ENCODE measurements at regions not wholly inside any gene's neighbourhood (a gene's known extent, or its start where the extent isn't known, plus 50 kb on each side); places are given as distances from the start of the nearest gene placed in this dataset.

DNA sequence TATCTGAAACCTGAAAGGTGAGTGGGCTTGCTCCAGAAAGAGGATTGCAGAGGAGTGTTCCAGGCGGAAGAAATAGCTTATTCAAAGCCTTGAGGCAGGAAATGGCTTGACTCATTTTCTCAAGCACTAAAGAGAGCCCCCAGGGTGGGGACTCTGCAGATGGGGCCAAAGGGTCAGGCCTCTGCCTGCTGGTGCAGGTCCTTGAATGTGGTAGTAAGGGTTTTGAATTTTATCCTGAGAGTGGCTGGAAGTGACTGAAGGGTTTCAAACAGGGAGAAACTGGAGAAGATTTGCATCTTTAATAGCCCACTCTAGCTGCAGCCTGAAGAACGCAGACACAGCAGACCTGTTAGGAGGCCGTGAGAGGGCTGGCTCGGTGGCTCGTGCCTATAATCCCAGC lies 144.4 kb downstream of the CCT6B start:
- no peak overlapping the region for H3K4me2 ChIP-seq (ENCODE audit: low read length)
- H3F3A ChIP-seq (ENCODE audit: insufficient read depth, low read length, poor library complexity, severe bottlenecking) = no peaks in the 10 kb centered on the region
- no peaks in the 10 kb centered on the region for H3K27me3 ChIP-seq (ENCODE audit: insufficient read depth, low read depth, low read length)
- H2AFZ ChIP-seq (ENCODE audit: low read depth, low read length) = no peak overlapping the region
- no peak for TF ChIP-seq EZH2 (IDR thresholded peaks at IDR 0.05; ENCODE audit: borderline replicate concordance, insufficient read depth, low read length, poor library complexity, severe bottlenecking)
- TF ChIP-seq RAD21 (conservative IDR thresholded peaks at IDR 0.05) = no peak
- no peak for TF ChIP-seq TAF1 (IDR thresholded peaks at IDR 0.05; ENCODE audit: low read depth)
- TF ChIP-seq, protein P1, sequence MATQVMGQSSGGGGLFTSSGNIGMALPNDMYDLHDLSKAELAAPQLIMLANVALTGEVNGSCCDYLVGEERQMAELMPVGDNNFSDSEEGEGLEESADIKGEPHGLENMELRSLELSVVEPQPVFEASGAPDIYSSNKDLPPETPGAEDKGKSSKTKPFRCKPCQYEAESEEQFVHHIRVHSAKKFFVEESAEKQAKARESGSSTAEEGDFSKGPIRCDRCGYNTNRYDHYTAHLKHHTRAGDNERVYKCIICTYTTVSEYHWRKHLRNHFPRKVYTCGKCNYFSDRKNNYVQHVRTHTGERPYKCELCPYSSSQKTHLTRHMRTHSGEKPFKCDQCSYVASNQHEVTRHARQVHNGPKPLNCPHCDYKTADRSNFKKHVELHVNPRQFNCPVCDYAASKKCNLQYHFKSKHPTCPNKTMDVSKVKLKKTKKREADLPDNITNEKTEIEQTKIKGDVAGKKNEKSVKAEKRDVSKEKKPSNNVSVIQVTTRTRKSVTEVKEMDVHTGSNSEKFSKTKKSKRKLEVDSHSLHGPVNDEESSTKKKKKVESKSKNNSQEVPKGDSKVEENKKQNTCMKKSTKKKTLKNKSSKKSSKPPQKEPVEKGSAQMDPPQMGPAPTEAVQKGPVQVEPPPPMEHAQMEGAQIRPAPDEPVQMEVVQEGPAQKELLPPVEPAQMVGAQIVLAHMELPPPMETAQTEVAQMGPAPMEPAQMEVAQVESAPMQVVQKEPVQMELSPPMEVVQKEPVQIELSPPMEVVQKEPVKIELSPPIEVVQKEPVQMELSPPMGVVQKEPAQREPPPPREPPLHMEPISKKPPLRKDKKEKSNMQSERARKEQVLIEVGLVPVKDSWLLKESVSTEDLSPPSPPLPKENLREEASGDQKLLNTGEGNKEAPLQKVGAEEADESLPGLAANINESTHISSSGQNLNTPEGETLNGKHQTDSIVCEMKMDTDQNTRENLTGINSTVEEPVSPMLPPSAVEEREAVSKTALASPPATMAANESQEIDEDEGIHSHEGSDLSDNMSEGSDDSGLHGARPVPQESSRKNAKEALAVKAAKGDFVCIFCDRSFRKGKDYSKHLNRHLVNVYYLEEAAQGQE (IDR thresholded peaks at IDR 0.05; ENCODE audit: borderline replicate concordance) = no peak
- TF ChIP-seq SMC3 (conservative IDR thresholded peaks at IDR 0.05; ENCODE audit: poor library complexity) = no peak
- TF ChIP-seq EP300 (conservative IDR thresholded peaks at IDR 0.05; ENCODE audit: poor library complexity, severe bottlenecking) = no peak
- TF ChIP-seq MXI1 (conservative IDR thresholded peaks at IDR 0.05; ENCODE audit: poor library complexity, severe bottlenecking) = no peak
- no peak for TF ChIP-seq POLR2AphosphoS5 (IDR thresholded peaks at IDR 0.05)
- TF ChIP-seq, protein P2, sequence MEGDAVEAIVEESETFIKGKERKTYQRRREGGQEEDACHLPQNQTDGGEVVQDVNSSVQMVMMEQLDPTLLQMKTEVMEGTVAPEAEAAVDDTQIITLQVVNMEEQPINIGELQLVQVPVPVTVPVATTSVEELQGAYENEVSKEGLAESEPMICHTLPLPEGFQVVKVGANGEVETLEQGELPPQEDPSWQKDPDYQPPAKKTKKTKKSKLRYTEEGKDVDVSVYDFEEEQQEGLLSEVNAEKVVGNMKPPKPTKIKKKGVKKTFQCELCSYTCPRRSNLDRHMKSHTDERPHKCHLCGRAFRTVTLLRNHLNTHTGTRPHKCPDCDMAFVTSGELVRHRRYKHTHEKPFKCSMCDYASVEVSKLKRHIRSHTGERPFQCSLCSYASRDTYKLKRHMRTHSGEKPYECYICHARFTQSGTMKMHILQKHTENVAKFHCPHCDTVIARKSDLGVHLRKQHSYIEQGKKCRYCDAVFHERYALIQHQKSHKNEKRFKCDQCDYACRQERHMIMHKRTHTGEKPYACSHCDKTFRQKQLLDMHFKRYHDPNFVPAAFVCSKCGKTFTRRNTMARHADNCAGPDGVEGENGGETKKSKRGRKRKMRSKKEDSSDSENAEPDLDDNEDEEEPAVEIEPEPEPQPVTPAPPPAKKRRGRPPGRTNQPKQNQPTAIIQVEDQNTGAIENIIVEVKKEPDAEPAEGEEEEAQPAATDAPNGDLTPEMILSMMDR (IDR thresholded peaks at IDR 0.05; ENCODE audit: poor library complexity, severe bottlenecking) = no peak
- H3K36me3 ChIP-seq (ENCODE audit: insufficient read depth, low read length) = no peaks in the 10 kb centered on the region
- H4K20me1 ChIP-seq (ENCODE audit: insufficient read depth) = no peaks in the 10 kb centered on the region
- H3K9me2 ChIP-seq (ENCODE audit: insufficient read depth, low read length) = no peaks in the 10 kb centered on the region
- no peak overlapping the region for H3K27ac ChIP-seq (ENCODE audit: low read length)
- H3K4me3 ChIP-seq (ENCODE audit: low read length) = no peak overlapping the region
- no peak overlapping the region for H3K9ac ChIP-seq (ENCODE audit: low read length)
- H3K9me3 ChIP-seq (ENCODE audit: low read length) = no peaks in the 10 kb centered on the region
- H3K79me2 ChIP-seq (replicated peaks; ENCODE audit: insufficient read depth, low read length) = no peaks in the 10 kb centered on the region

DNA sequence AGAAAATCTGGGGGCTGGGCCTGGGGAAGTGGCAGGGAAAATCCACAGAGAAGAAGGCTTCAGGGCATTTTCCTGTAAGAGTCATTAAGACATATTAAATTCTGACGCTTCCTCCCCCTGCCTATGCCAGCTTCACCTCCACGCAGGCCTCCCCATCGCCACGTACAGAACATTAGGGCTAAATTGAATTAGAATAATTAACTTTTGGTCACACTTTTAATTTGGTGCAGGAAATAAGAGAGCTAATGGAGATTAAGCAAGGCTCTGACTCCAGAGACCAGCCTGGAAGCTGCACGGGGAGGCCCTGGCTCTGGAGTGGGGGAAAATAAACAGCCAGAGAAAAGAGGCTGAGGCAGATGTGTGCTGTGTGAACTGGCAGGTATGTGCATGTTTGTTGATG lies 148.0 kb downstream of the CCT6B start:
- Histone ChIP-seq H2AFZ (ENCODE audit: low read depth, low read length) (no peak overlapping the region), H3K36me3 (ENCODE audit: insufficient read depth, low read length) (no peaks in the 10 kb centered on the region), H3F3A (ENCODE audit: insufficient read depth, low read length, poor library complexity, severe bottlenecking) (no peaks in the 10 kb centered on the region), H3K4me2 (ENCODE audit: low read length) (no peak overlapping the region), H3K9me2 (ENCODE audit: insufficient read depth, low read length) (no peaks in the 10 kb centered on the region), H3K9me3 (ENCODE audit: low read length) (no peaks in the 10 kb centered on the region), H3K9ac (ENCODE audit: low read length) (no peak overlapping the region), H4K20me1 (ENCODE audit: insufficient read depth) (no peaks in the 10 kb centered on the region), H3K4me3 (ENCODE audit: low read length) (no peak overlapping the region), H3K27me3 (ENCODE audit: insufficient read depth, low read depth, low read length) (no peaks in the 10 kb centered on the region), H3K79me2 (replicated peaks; ENCODE audit: insufficient read depth, low read length) (no peaks in the 10 kb centered on the region), H3K27ac (ENCODE audit: low read length) (no peak overlapping the region)
- TF ChIP-seq EZH2 (IDR thresholded peaks at IDR 0.05; ENCODE audit: borderline replicate concordance, insufficient read depth, low read length, poor library complexity, severe bottlenecking) (no peak), RAD21 (conservative IDR thresholded peaks at IDR 0.05) (no peak), EP300 (conservative IDR thresholded peaks at IDR 0.05; ENCODE audit: poor library complexity, severe bottlenecking) (no peak), POLR2AphosphoS5 (IDR thresholded peaks at IDR 0.05) (no peak), SMC3 (conservative IDR thresholded peaks at IDR 0.05; ENCODE audit: poor library complexity) (no peak), MXI1 (conservative IDR thresholded peaks at IDR 0.05; ENCODE audit: poor library complexity, severe bottlenecking) (no peak), TAF1 (IDR thresholded peaks at IDR 0.05; ENCODE audit: low read depth) (no peak)
- TF ChIP-seq, protein P2 (IDR thresholded peaks at IDR 0.05; ENCODE audit: poor library complexity, severe bottlenecking) = no peak
- TF ChIP-seq, protein P1 (IDR thresholded peaks at IDR 0.05; ENCODE audit: borderline replicate concordance) = no peak

Measured in neural cell (in vitro differentiated cells).